Suppressor macrophage treated with lipopolysaccharide for 1 hour (primary cell): ENCODE measurements at regions not wholly inside any gene's neighbourhood (a gene's known extent, or its start where the extent isn't known, plus 50 kb on each side); places are given as distances from the start of the nearest gene placed in this dataset.

Experiments
- DNase-seq, 3 donors: peaks; one replicate each; pipeline ENCODE4 v3.0.0-alpha.2; 2020 to 2022

- peak; percentile 22 to 65 (median 64) for DNase-seq
These were observed 152.5 kb upstream of the BTG1 start for GRCh38 chr12:92297932-92298696.

DNA sequence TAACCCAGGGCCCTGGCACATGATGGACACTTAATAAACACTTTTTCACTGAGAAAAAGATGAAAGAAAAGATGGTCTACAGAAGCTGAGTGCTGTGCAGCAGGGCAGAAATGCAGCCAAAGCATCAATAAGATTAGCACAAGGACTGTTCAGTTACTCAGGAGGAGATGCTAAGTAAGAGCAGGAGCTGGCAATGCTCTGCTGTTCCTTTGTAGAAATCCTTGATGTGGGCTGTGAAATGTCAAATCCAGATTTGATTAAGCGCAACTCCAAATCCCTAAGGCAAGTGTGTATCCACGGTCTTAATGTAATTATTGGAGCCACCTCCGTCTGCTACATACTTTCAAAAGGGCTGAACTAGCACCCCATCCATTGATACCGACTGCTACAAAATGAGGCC is 151.8 kb upstream of the BTG1 start:
- DNase-seq, result no peak

- DNase-seq, result no peak
These were observed 149.9 kb upstream of the BTG1 start for GRCh38 chr12:92295523-92295922.

DNA sequence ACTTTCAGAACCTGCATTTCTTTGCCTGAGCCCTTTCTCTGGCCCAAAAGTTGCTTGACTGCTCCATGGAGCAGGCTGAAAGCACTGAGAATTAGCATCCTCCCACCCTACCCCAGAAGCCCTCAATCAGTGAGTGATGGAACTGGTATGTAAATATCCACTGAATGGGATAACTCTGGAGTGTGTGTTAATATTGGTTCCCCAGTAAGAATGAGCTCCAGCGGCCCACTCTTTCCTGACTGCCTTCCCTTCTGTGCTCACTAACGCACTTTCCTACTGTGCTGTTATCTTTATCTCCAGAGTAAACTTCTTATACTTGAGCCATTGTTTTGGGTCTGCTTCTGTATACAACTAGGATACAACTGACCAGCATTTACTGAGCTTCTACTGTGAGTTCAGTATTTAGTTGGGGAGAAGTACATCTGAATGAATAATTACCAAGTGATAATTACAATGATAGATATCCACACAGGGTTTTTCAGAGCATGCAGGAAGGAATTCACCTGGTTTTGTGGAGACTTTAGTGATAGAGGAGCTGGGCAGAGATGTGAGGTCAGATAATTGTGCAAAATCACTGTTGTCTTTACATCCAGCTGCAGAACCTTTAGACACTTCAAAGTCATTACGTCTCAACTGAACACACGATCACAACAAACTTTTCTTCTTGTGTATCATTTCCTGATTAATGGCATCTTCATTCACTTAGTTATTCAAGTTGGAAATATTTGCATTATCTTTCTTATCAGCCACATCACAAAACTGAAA is 149.2 kb upstream of the BTG1 start:
- no peak for DNase-seq

- peak in 1 of 3 donors; percentile 40 for DNase-seq
These were observed 146.4 kb upstream of the BTG1 start for GRCh38 chr12:92292016-92292415.

- DNase-seq, result no peak
These were observed 145.2 kb upstream of the BTG1 start for GRCh38 chr12:92290886-92291285.

DNA sequence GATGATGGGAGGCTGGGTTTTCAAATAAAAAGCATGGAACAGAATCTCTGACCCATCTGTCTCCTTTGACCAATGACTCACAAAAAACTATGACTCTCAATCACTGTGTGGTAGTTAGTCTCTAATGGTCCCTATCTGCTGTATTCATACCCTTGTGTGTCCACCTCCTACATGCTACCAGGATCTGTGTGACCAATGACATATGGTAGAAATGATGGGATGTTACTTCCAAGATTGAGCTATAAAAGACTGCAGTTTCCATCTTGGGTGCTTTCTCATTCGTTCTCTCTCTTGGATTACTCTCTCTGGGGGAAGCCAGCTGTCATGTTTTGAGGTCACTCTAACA is 144.7 kb upstream of the BTG1 start:
- DNase-seq, result peak in 2 of 3 donors; percentile 45 to 72

- no peak for DNase-seq
These were observed 144.1 kb upstream of the BTG1 start for GRCh38 chr12:92289629-92290349.

DNA sequence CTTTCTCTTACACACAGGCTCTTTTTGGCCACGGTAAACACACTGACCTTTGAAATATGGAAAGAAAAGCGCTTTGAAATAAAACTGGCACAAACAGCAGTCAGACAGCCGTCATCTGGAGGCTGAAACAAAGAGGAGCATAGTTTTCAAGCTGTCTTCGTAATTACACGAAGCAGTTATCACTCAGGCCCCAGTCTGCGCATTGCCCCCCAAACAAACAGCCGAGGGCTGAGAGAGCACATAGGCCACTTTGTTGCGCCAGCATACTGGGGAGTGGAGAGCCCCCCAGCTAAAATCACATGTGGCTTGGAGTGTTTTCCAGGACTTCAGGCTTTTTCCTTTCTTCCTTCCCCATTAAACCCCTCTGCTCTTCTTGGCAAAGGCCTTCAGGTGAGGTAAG is 142.9 kb upstream of the BTG1 start:
- no peak for DNase-seq

GRCh38 chr12:92278378-92278828 is 132.8 kb upstream of the BTG1 start:
- DNase-seq, result peak in 2 of 3 donors; percentile 3 to 21

GRCh38 chr12:92277795-92278194 is 132.1 kb upstream of the BTG1 start:
- DNase-seq, result no peak

DNA sequence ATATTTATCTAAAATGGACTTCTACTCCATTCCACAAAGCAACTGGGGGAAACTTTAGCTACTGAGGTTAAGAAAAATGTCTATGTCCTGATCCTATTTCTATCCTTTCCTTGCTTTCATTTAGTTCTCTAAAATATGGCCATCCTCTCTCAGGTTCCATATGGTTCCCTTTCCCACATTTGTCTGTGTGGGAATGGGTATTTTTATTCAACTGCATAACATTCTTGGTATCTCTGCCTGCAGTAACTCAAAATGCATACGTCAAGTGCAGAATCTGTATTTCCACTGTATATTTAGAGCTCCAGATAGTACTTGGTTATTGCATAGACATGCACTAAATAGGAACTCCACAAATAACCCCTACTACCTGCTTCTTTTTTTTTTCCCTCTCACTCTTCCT is 130.6 kb upstream of the BTG1 start:
- no peak for DNase-seq

DNA sequence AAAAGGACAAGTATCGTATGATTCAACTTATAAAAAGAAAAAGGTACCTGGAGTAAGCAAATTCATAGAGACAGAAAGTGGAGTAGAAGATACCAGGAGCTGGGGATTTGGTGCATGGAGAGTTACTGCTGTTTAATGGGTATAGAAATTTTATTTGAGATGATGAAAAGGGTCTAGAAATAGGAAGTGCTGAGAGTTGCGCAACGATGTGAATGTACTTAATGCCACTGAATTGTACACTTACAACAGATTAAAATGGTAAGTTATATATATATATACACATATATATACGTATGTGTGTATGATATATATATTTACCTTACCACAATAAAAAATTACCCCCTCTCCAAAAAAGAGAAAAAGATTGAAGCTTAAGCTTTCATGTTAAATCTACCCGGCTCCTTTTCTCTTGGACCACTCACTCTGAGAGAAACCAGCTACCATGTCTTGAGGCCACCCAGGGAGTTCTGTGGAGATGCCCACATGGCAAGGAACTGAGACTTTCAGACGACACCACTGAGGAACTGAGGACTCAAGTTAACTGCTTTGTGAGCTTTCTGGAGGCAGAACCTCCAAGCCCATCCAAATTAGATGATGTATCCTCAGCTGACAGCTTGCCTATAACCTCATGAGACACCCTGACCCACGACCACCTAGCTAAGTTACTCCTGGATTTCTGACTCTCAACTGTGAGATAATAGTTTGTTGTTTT is 130.0 kb upstream of the BTG1 start:
- DNase-seq, result peak; percentile 45 to 69 (median 61)

GRCh38 chr12:92273076-92273475 is 127.4 kb upstream of the BTG1 start:
- no peak for DNase-seq

DNA sequence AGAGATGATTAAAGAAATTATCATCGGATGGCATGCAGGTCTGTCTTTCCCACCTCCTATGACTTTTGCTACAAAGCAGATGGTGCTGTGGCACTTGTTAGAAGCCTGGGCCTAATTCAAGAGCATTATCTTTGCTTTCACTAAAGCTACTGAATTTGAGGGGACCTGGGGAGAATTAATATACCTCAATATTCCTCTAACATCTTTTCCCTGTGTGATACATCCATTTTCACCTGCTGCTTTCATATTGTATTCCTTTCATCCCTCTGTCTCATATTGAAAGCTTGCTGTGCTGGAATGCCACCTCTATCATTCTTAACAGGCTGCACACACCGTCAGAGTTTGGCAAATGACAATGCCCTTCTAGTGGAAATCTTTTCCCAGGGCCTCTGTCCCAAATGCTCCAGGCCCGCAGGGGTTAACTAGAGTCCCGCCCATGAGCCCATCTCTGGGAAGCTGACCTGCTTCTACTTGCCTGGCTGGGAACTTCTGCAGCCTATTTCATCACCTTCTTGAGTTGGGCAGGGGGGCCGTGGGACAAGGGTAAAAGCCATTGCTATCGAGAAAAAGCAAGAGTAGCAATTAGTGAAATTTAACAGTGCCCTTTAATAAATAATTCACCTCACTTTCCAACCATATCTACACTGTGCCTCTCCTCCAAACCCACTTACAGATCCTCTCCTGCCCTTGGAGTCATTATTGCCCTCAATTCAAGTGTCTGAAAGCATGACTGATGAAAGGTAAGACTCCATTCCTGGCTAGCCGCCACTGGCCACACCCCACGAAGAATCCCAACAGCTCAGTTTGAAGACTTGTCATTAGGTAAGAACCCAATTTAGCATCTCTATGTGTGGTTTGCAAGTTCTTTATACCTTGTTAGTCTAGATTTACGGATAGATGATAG is 126.7 kb upstream of the BTG1 start:
- DNase-seq, result no peak

- no peak for DNase-seq
These were observed 125.7 kb upstream of the BTG1 start for GRCh38 chr12:92271341-92271740.

DNA sequence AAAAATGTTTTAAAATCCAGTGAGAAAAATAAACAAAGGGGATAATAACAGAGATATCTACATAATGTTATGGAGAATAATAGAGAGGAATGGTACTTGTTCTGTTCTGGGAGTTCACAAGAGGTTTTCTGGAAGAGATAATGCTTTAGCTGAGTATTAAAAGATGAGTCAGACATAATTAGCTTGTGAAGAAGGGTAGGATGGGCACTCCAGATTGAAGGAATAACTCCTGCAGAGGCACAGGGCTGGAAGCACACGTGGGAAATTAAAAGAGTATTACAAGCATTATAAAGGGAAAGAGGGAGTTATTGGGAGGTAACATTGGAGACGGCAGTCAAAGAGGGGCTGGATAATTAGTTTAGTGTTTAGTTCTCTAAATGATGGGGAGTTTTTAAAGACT is 124.9 kb upstream of the BTG1 start:
- no peak for DNase-seq

- no peak for DNase-seq
These were observed 123.3 kb upstream of the BTG1 start for GRCh38 chr12:92268946-92269345.

DNA sequence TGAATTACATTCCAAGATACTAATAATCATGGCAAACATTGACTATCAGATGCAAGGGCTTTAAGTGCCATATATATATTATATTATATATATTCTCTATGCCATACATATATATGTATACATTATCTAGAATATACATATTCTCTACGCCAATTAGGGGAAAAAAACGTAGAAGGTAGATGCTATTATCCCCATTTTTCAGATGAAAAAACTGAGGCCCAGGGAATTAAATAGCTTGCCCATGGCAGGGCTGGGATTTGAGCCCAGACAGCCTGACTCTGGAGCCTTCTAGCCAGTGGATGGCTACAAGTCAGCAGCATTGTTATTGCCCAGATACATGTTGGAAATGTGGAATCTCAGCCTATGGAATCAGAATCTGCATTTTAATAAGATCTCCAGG is 116.0 kb upstream of the BTG1 start:
- DNase-seq, result no peak

DNA sequence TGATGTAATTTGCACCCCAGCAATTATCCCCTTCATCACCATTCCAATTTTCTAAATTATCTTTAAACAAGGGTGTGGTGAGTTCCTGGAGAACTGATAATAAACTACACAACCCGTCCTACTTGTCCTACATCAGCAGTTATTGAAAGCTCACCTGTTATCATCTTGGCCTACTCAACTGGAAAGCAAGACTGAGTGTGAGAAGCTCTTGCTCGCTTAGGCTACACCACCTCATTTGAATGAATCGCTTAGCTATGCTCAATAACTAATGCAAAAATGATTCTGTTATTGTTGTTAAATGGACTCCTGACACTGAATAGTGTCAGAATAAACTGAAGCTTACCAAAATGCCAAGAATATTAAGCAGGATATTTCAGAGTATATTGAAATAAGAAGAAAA is 115.4 kb upstream of the BTG1 start:
- no peak for DNase-seq

- no peak for DNase-seq
These were observed 114.1 kb upstream of the BTG1 start for GRCh38 chr12:92259696-92260251.

GRCh38 chr12:92259291-92259690 is 113.6 kb upstream of the BTG1 start:
- DNase-seq, result no peak
